Amniotic epithelial cell (primary cell): ENCODE measurements at regions not wholly inside any gene's neighbourhood (a gene's known extent, or its start where the extent isn't known, plus 50 kb on each side); places are given as distances from the start of the nearest gene placed in this dataset.

Source experiments
- DNase-seq: peaks from one replicate; pipeline ENCODE4 v3.0.0-alpha.2; 2010; ENCODE audit warnings: low read depth

DNA sequence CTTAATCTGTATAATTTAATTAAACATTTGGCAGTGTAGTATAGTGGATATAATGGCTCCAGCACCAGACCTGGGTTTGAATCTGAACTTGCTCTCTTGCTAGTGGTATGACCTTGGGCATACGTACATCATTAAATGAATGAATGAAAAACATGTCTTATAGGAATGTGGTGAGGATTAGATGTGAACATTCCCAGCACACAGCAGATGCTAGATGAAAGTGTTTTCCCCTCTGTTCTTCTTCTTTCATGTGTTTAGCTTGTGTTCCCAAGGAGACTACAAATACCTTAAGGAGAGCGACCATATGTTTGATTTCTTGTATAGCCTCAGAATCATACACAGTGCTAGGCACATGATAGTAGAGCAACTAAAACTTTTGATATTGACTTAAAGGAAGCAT, 56.5 kb downstream of the CT47B1 start:
- DNase-seq = peak; percentile 51

DNA sequence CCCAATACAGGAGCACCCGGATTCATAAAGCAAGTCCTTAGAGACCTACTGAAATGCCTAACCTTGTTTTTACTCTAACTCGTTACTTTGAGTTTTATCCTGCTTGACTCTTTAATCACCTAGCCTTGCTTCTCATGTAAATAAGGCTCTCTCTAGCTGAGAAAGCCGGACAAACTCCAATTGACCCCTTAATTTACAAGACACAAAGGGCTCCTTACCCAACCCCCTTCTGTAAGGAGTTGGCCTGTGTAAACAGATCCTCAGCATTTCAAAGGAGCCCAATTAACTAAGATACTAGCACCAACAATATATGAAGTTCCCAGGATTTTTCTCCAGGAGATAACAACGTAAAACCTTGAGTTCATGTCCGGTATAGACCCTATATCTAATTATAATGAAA, 61.7 kb downstream of the CT47B1 start:
- DNase-seq = no peak

DNA sequence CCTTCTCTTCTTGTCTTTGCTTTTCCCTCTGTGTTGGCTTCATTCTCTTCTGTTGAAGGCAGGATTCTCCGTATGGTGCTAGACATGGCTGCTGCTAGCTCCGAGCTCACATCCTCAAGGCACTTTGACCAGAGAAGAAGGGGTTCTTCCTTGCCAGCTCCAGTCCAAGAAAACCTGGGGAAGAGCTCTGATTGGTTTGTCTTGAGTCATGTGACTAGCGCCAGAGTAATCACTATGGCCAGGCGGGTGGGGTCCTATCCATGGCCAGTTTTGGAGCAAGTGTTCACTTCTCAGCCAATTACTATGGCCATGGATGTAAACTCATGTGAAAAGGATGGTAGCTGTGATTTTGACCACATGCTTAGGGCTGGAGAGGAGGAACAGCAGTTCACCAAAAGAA, 74.2 kb downstream of the CT47B1 start:
- DNase-seq = no peak

DNA sequence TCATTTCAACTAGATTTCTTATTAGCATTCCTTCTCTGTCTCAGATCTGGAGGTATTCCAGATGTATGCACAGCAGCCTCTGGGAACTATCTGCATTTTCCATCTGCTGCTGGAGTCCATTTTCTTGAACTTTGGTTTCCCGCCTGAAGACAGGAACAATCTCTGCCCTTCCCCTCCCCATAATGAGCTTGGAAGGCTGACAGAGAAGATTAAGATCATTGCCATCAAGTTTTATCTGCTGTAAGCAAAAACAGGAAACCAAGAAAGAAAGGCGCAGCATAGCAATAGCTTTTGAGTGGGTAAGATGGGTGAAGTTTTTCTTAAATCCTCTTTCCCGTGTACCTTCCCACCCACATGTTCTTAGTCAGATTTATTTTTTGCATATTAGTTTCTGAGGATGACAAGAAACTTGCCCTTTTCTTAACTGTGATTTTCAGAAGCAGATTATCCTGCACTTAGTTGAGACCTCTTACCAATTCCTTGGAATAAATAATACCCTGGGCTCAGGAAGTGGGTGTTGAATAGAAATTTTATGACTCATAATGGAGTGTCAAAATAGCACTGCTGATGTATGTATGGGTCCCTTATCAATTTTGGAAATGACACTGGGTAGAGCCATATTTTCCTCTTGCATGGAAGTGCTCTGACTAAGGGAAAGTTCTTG, 78.3 kb downstream of the CT47B1 start:
- peak; percentile 34 for DNase-seq

DNA sequence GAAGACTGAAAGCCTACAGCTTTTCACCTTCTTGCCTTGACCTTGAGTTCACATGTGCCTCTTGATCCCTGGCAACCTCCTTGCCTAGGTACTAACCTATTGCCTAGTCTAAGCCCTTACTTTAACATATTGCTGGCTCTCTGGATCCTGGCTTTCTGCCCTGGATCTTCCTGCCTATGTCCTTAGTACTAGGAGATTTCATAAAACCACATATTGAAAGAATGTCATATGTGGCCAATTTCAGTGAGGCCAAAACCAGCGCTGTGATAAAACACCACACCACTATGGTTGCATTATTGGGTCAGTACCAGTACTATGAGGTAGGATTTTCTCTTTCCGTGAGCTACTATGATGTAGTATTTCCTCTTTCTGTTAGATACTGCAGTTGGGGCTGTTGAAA, 80.4 kb downstream of the CT47B1 start:
- peak; percentile 54 for DNase-seq

DNA sequence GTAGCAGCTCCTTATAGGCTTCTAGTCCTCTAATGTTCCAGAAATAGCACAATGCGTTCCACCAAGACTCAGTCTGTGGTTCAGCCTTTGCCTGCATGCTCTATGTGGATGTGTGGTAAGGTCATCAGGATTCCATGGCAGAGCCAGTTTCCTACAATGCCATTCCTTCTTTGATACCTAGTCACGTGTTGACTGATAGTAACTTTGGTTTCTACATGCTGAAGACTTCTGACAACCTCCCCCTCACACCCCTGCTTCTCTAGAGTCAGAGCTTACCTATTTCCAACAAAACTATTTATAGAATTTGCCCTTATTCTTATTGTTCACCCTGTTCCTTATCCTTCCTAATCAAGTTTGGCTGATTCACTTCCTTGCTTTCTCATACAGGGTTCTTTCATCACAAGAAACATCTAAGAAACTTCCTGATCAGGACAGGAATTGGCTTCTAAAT, 81.1 kb downstream of the CT47B1 start:
- peak; percentile 69 for DNase-seq

DNA sequence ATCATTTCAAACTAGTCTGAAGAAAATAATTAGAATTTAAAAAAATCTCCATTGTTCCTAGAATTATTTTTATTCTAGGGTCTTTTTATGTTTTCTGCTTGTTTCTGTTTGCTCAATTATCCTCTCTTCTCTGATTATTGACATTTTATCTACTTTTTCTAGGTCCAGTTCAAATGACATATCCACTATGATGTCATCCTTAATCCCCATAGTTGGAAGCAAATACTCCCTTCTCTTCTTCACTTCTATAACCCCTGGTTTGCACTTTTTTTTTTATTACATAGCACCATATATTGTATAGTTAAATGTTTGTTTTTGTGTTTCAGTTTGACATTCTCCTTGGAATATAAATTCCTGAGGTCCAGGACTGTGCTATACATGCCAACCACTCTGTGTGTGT, 82.6 kb downstream of the CT47B1 start:
- DNase-seq = no peak

DNA sequence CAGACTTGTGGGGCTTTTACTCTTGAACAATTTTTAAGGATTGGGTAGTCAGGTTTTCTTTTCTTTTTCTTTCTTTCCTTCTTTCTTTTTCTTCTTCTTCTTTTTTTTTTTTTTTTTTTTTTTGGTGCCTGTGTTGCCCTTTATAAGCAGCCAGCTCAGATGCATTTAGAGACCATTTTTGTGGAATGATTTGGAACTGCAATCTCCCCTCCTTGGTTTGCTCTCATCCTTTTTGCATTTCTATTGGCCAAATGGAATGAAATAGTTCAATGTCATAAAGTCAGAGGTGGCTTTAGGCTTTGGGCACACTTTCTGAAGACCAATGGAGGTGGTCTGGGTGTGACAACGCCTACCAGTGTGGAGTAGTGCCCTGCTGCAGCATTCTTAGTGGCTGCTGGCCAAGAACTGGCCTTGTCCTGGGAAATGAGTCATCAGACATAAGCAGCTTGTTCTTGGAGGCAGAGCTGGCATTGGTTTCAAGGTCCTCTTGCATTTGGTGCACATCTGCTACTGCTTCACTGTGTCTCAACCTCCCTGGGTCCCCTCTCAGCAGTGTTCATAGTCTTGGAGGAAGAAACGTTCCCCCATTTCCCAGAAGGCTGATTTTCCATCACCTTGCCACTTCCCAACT, 84.5 kb downstream of the CT47B1 start:
- peak; percentile 67 for DNase-seq

DNA sequence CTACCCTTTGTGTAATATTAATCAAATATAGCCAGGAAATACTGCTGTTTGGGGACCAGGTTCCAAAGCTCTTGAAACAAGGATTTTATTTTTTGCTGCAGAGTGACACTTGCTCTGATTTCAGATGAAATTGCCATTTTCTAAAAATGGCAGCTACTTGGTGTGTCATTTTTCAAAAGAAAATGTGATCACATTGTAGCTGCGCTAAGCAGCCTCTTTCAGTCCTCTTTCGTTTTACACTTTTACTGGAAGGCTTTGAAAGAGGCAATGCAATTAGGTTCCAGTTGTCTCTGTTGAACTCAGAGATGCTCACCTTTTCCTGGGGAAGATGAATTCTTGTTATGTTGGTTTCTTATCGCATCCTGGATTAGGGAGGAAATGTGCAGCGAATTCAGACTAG, 85.1 kb downstream of the CT47B1 start:
- DNase-seq = peak; percentile 25

DNA sequence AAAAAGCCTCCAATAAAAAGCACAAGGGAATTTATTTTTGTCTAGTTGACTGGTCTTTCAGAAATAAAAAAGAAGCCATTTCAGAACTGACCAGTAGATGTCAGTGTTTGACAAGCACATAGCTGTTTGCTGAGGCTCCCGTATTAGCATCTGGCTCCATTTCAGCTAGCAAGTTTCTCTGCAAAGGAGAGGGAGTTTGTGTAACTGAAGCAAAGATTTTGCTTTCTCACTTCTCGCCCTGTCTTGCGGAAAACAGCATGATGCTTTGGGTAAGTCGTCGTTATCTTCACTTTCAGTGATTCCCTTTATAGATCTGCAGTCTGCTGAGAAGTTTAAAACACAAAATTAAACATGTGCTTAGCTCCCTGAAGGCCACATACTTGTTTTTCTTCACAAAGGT, 85.5 kb downstream of the CT47B1 start:
- peak; percentile 75 for DNase-seq

DNA sequence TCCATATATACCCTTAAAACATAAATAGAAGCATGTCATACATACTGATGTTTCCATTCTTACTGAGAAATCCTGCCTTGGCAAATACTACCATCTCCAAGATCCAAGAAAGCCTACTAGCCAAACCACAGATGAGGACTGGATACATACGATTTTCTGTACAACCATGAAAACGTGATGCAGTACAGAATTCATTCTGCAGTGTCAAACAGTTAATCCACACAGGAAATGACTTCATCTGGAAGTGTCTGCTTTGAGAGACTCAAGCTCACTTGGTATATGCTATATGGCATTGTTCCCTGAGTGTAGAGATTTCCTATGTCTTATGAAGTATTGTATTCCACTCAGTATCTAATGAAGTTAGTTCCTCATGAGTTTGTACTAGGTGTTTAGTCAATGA, 94.3 kb downstream of the CT47B1 start:
- DNase-seq = peak; percentile 66

DNA sequence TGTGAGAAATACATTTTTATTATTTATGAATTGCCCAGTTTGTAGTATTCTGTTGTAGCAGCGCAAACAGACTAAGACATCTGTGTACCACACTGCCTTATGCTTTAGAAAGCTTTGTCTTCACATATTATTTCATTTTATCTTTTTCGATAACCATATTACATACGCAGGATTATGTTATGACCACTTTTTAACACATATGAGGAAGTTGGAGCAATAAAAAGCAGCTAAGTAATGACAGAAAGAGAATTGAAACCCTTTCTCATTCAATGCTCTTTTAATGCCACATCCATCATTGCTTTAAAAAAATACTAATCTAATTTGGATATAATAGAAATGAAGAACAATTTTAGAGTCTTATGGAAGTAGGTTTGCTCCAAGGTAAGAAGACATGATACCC, 99.7 kb downstream of the CT47B1 start:
- DNase-seq = no peak

DNA sequence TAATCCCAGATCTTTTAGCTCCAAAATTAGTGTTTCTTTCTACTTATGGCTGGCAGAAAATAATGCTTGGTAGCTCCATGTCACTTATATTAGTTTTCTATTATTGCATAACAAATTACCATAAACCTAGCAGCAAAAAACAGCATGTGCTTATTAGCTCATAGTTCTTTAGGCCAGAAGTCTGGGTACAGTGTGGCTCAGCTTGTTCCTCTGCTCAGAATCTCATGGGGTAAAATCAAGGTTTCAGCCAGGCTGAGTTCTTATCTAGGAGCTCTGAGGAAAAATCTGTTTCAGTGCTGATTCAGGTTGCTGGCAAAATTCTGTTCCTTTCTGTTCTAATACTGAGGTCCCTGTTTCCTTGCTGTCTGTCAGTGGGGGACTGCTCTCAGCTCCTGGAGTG, 101.1 kb downstream of the CT47B1 start:
- DNase-seq = peak; percentile 65

DNA sequence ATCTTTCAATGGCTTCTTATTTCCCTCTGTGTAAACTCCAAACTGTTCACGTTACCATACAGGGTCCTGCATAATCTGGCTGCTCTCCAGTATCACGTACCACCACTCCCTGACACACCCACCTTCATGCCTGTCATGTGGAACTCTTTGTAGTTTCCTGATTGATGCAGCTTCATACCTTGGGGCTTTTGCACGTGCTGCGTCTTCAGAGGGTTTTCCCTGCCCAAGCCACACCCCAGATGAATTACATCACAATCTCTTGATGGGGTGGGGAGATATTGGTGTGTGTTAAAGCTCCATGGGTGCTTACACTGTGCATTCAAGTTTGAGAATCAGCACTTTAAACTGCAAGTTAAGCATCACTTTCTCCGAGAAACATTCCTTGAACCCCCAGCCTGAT, 101.9 kb downstream of the CT47B1 start:
- no peak for DNase-seq

DNA sequence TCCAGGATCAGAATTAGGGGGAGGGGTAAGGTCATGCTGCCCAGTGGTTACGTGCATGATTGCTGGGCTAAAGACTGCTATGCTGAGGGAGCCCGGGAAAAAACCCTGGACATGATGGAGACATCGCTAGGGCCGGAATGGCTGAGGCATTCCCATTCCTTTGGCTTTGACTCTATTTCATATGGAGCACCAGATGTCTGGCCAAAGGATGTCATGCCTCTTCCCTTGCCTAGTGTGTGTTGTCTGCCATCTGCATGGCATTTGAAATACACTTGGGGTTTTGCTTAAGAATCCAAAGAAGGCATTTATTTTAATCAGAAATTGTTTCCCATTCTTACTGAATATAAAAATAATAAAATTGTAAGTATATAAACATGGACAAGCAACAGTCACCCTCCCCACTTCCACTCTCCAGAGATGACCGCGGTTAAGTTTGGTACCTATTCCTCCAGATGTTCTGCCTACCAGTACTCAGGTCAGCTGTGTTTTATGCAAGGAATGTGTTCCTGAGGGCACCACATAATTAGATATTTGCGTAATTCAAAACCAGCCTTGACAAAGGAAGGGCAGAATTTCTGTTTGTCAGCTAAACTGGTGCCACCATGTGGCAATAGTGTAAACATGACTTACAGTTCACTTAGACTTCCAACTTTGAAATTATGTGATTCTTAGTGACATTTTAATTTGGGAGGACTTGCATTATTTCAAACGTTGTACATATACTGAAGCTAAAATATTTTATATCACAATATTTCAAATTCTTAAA, 105.9 kb downstream of the CT47B1 start:
- DNase-seq = peak; percentile 76

DNA sequence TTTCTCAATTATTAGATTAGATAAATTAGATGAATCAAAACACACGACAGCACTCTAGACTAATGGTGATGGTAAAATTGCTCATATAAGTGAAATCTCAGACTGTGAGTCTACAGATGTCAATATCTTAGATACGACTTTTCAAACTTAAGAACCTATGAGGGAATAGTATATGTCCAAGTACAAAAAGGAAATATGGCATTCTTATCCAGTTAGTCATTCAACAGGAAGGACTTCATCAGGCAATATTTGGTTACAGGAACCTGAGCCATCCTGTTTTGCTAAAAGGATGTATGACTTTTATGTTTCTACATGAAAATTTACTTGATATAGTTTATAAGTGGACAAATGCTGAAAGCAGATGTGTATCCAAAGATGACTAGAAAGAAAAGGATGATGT, 107.0 kb downstream of the CT47B1 start:
- peak; percentile 67 for DNase-seq

DNA sequence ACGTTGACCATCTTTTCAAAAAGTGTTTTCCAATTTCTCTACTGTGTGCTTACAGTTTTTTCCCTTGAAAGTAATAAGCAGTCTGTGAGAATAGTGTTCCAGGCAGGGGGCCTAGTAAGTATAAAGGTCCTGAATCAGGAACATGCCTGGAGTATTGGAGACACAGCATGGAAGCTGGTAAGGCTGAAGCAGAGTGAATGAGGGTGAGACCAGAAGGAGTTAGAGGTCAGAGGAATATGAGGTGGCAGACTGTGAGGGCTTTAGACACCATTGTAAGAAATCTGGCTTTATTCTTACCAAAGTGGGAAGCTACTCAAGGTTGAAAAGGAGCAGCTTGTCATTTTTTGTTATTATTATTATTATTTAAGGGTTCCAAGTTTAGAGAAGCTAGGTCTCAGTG, 107.4 kb downstream of the CT47B1 start:
- DNase-seq = no peak

DNA sequence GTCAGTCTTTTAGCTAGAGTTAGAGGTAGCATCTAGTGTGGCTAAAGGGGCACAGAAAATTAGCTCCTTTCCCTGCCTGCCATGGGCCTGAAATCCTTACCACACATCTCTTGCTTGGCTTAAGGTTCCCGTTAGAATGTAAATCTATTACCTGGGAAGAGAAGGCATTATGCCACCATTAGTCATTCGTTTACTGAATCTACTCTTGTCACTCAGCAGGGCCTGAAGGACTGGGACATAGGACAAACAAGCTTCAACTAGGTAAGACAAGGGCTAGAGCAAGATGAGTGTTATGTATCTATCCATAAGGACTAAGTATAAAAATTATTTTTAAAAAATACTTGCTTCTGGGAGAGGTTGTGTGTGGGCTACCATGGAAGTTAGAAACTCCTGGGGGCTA, 112.4 kb downstream of the CT47B1 start:
- DNase-seq = no peak

DNA sequence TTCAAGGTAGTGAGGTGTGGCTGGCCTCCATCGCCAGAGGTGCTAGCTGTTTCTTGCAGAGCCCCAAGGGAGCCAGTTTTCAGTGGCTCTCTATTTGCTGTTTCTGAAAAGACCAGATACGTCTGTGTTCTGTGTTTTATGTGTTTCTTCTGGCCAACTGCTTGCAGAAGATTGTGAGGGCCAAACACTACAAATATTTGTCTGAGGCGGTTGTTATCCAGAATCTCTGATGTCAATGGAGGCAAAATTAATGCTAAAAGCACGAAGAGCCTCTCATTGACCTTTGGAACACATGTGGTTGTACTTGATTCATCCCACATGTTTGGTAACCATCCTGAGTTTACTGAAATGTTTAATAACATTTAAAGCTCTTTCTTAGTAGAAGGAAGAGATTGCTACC, 113.9 kb downstream of the CT47B1 start:
- peak; percentile 81 for DNase-seq

DNA sequence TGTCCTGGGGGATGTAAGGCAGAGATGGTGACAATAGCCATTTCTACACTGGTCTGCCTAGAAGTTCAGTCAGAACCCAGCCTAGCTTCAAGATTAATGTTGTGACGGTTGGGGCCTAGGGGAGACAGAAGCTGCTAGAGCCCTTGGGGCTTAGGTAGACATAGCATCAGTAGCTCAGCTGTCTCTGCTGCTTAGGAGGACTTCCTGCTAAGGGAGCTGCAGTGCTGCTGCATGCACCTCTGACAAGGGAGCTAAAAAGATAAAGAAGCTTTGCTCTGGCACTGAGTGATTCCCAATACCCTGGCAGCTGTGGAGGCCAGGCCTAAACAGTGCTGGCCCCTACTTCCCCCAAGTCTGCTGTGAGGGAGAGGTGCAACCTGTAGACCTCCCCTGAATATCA, 116.0 kb downstream of the CT47B1 start:
- DNase-seq = no peak

DNA sequence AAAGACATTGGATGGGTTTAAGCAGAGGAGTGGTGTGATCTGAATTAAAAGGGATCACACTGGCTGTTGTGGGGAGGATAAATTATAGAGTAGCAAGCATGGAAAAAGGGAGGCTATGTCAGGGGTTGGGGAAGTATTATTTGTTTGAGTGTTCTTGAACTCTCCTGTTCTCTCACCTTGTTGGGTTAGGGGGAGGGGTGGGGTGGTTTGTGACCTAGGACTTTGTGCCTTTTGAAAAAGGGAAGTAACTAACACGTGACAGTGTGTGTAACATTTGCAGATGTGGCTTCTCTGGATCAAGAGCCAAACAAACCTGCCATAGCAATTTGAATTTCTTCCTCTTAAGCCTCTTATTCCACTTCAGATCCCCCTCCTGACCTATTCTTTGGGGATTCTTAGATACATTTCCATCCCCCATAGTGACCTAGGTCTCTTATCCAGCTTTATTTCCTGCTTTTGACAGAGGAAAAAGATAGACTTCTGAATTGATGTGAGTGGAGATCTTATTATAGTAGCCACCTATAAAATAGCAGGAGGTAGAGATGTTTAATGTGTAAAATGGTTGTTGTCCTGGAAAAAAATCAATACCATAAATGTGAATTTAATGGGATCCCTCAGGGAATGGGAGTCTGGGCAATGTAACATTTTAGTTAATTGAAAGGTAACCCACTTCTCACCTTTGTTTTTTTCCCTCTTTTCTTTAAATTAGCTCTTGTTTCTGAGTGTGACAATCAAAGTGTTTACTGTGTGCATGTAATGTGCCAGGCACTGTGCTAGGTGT, 120.4 kb downstream of the CT47B1 start:
- no peak for DNase-seq

DNA sequence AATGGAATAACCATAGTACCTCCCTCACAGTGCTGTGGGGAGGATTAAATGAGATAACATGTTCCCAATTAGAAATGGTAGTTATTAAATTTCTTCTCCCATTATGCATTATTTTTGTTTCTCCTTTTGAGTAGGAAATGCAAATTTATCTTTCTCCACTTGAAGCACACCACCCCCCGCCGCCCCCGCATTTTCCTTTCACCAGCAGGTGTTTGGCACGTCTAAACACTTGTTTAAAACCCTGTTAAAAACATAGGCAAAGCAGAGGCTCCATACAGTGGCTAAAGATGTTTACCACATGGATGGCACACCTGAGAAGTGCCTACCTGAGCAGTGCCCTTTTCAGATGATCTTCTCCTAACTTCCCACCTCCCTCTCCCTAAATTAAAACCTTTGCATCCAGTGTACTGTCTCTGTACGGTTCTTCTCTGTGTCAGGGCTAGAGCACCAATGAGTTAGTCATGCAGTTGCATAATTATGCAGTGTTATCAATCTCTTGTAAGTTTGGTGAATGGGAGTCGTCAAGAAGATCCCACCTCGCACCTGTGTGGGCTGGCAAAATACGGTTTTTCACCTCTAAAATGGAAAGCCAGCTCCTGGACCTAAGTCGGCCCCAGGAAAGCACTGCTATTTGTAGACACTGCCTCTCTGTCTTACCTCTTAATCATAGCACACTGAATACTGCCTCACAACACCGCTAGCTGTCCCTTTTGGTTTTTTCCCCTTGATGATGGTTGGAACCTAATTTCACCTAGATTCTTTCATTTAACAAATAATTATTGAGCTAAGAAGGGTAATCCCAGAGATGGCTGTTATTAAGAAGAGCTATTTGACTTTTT, 122.0 kb downstream of the CT47B1 start:
- DNase-seq = no peak
